ENCODE measurements at regions not wholly inside any gene's neighbourhood (a gene's known extent, or its start where the extent isn't known, plus 50 kb on each side); places are given as distances from the start of the nearest gene placed in this dataset.

- DNase-seq (ENCODE audit: low read depth in 4 of 4, low spot score in 2 of 4) = no peak
Observed at GRCh38 chr10:4596951-4597350, 229.1 kb upstream of the AKR1E2 start.

GRCh38 chr10:4595719-4596319, 230.2 kb upstream of the AKR1E2 start:
- no peak for DNase-seq (ENCODE audit: low read depth in 4 of 4, low spot score in 2 of 4)

GRCh38 chr10:4590807-4591206, 235.2 kb upstream of the AKR1E2 start:
- DNase-seq (ENCODE audit: low read depth in 4 of 4, low spot score in 2 of 4) = no peak

GRCh38 chr10:4588824-4589223, 237.2 kb upstream of the AKR1E2 start:
- no peak for DNase-seq (ENCODE audit: low read depth in 4 of 4, low spot score in 2 of 4)

- DNase-seq (ENCODE audit: low read depth in 4 of 4, low spot score in 2 of 4) = no peak
Observed at GRCh38 chr10:4587466-4587865, 238.5 kb upstream of the AKR1E2 start.

GRCh38 chr10:4586776-4587175, 239.2 kb upstream of the AKR1E2 start:
- DNase-seq (ENCODE audit: low read depth in 4 of 4, low spot score in 2 of 4) = peak in 3 of 4 donors; percentile 9 to 61 (median 51)

- no peak for DNase-seq (ENCODE audit: low read depth in 4 of 4, low spot score in 2 of 4)
Observed at GRCh38 chr10:4581929-4582328, 244.1 kb upstream of the AKR1E2 start.

- no peak for DNase-seq (ENCODE audit: low read depth in 4 of 4, low spot score in 2 of 4)
Observed at GRCh38 chr10:4579844-4580243, 246.2 kb upstream of the AKR1E2 start.

GRCh38 chr10:4576206-4576605, 249.8 kb upstream of the AKR1E2 start:
- DNase-seq (ENCODE audit: low read depth in 4 of 4, low spot score in 2 of 4) = no peak

GRCh38 chr10:4569151-4569550, 256.9 kb upstream of the AKR1E2 start:
- no peak for DNase-seq (ENCODE audit: low read depth in 4 of 4, low spot score in 2 of 4)

- no peak for DNase-seq (ENCODE audit: low read depth in 4 of 4, low spot score in 2 of 4)
Observed at GRCh38 chr10:4568731-4569130, 257.3 kb upstream of the AKR1E2 start.

- no peak for DNase-seq (ENCODE audit: low read depth in 4 of 4, low spot score in 2 of 4)
Observed at GRCh38 chr10:4568086-4568485, 257.9 kb upstream of the AKR1E2 start.

- no peak for DNase-seq (ENCODE audit: low read depth in 4 of 4, low spot score in 2 of 4)
Observed at GRCh38 chr10:4567637-4568036, 258.4 kb upstream of the AKR1E2 start.

GRCh38 chr10:4566011-4566410, 260.0 kb upstream of the AKR1E2 start:
- DNase-seq (ENCODE audit: low read depth in 4 of 4, low spot score in 2 of 4) = no peak

- DNase-seq (ENCODE audit: low read depth in 4 of 4, low spot score in 2 of 4) = no peak
Observed at GRCh38 chr10:4561296-4561695, 264.7 kb upstream of the AKR1E2 start.

GRCh38 chr10:4557469-4557868, 268.5 kb upstream of the AKR1E2 start:
- no peak for DNase-seq (ENCODE audit: low read depth in 4 of 4, low spot score in 2 of 4)

GRCh38 chr10:4556527-4556926, 269.5 kb upstream of the AKR1E2 start:
- no peak for DNase-seq (ENCODE audit: low read depth in 4 of 4, low spot score in 2 of 4)

- DNase-seq (ENCODE audit: low read depth in 4 of 4, low spot score in 2 of 4) = no peak
Observed at GRCh38 chr10:4555920-4556319, 270.1 kb upstream of the AKR1E2 start.

GRCh38 chr10:4549139-4549653, 276.8 kb upstream of the AKR1E2 start:
- DNase-seq (ENCODE audit: low read depth in 4 of 4, low spot score in 2 of 4) = no peak

- no peak for DNase-seq (ENCODE audit: low read depth in 4 of 4, low spot score in 2 of 4)
Observed at GRCh38 chr10:4546931-4547330, 279.1 kb upstream of the AKR1E2 start.

GRCh38 chr10:4546500-4546899, 279.5 kb upstream of the AKR1E2 start:
- DNase-seq (ENCODE audit: low read depth in 4 of 4, low spot score in 2 of 4) = no peak

GRCh38 chr10:4545062-4545461, 280.9 kb upstream of the AKR1E2 start:
- no peak for DNase-seq (ENCODE audit: low read depth in 4 of 4, low spot score in 2 of 4)

GRCh38 chr10:4543938-4544533, 282.0 kb upstream of the AKR1E2 start:
- DNase-seq (ENCODE audit: low read depth in 4 of 4, low spot score in 2 of 4) = no peak
